GM19351 (cell line): ENCODE measurements at regions not wholly inside any gene's neighbourhood (a gene's known extent, or its start where the extent isn't known, plus 50 kb on each side); places are given as distances from the start of the nearest gene placed in this dataset.

Experiments used
- ATAC-seq: cut with Tn5 transposase; IDR thresholded peaks from one replicate; pipeline ENCODE4 v1.9.1; 2021; ENCODE audit warnings: mild to moderate bottlenecking, moderate library complexity; ENCODE audit not compliant: unreplicated experiment

- ATAC-seq = no peak
These were observed 116.0 kb upstream of the AVPR1A start for GRCh38 chr12:63266988-63267387.

GRCh38 chr12:63264629-63265028, 113.6 kb upstream of the AVPR1A start:
- no peak for ATAC-seq

GRCh38 chr12:63250486-63250885, 99.5 kb upstream of the AVPR1A start:
- no peak for ATAC-seq

- ATAC-seq = no peak
These were observed 87.9 kb upstream of the AVPR1A start for GRCh38 chr12:63238892-63239291.

- ATAC-seq = no peak
These were observed 81.9 kb upstream of the AVPR1A start for GRCh38 chr12:63232896-63233295.

- ATAC-seq = no peak
These were observed 77.9 kb upstream of the AVPR1A start for GRCh38 chr12:63228853-63229252.

- ATAC-seq = no peak
These were observed 75.9 kb upstream of the AVPR1A start for GRCh38 chr12:63226792-63227463.

GRCh38 chr12:63224396-63224795, 73.4 kb upstream of the AVPR1A start:
- ATAC-seq = no peak

GRCh38 chr12:63223128-63223527, 72.1 kb upstream of the AVPR1A start:
- ATAC-seq = no peak

GRCh38 chr12:63222582-63222981, 71.6 kb upstream of the AVPR1A start:
- ATAC-seq = no peak

GRCh38 chr12:63220921-63221320, 69.9 kb upstream of the AVPR1A start:
- ATAC-seq = no peak

- no peak for ATAC-seq
These were observed 61.3 kb upstream of the AVPR1A start for GRCh38 chr12:63212316-63212715.

- ATAC-seq = no peak
These were observed 58.0 kb upstream of the AVPR1A start for GRCh38 chr12:63208956-63209355.

GRCh38 chr12:63206909-63207308, 55.9 kb upstream of the AVPR1A start:
- ATAC-seq = no peak

GRCh38 chr12:63206494-63206893, 55.5 kb upstream of the AVPR1A start:
- ATAC-seq = no peak
